ENCODE measurements at regions not wholly inside any gene's neighbourhood (a gene's known extent, or its start where the extent isn't known, plus 50 kb on each side); places are given as distances from the start of the nearest gene placed in this dataset.
"Not testable (repeated sequence)": the region's sequence is repeated elsewhere in the genome, so short reads cannot be mapped to it uniquely, and the experiment has no call there.

DNA sequence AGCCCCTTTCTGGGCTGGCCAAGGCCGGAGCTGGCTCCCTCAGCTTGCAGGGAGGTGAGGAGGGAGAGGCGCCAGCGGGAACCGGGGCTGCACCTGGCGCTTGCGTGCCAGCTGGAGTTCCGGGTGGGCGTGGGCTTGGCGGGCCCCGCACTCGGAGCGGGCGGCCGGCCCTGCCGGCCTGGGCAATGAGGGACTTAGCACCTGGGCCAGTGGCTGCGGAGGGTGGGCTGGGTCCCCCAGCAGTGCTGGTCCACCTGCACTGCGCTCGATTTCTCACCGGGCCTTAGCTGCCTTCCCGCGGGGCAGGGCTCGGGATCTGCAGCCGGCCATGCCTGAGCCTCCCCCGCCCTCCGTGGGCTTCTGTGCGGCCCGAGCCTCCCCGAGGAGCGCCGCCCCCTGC, 331.5 kb upstream of the KYNU start:
- H3K27ac Mint-ChIP-seq; H3K9me3 Mint-ChIP-seq; POLR2A ChIA-PET; H3K4me1 Mint-ChIP-seq; H3K4me3 Mint-ChIP-seq; DNase-seq; CTCF ChIA-PET; H3K36me3 Mint-ChIP-seq (ENCODE audit: low read depth); H3K27me3 Mint-ChIP-seq: not testable (repeated sequence)

DNA sequence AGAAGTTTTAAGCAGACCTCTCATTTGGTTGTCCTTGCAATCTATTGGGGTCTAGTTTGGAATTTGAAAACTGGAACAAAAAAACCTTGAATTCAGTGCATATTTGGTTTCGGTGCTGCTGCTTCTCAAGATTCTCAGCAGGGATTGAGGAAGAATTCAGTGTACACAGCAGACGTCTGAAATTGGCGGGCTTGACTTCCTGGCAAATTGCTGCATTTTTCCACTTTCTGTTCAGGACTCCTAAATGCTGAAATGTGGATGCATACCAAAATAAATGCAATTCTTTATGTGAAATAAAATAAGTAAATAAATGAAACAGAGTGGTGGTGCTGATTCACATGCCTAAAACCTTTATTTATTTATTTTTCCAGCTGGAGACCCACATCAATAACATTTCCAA, 332.4 kb upstream of the KYNU start:
- Mint-ChIP-seq H3K27ac (no peak overlapping the region), H3K4me3 (no peak overlapping the region), H3K36me3 (ENCODE audit: low read depth) (no peaks in the 10 kb centered on the region), H3K9me3 (peaks cover 4% of the 10 kb centered on the region), H3K4me1 (no peaks in the 10 kb centered on the region), H3K27me3 (no peaks in the 10 kb centered on the region)
- CTCF ChIA-PET: no interaction called here
- POLR2A ChIA-PET: no interaction called here
- DNase-seq: no peak

GRCh38 chr2:142544173-142544572, 333.3 kb upstream of the KYNU start:
- H3K27me3 Mint-ChIP-seq: no peaks in the 10 kb centered on the region
- CTCF ChIA-PET: no interaction called here
- no peak overlapping the region for H3K27ac Mint-ChIP-seq
- no peaks in the 10 kb centered on the region for H3K4me1 Mint-ChIP-seq
- no peak overlapping the region for H3K4me3 Mint-ChIP-seq
- H3K36me3 Mint-ChIP-seq (ENCODE audit: low read depth): no peaks in the 10 kb centered on the region
- POLR2A ChIA-PET: no interaction called here
- peaks cover 4% of the 10 kb centered on the region for H3K9me3 Mint-ChIP-seq
- DNase-seq: no peak

DNA sequence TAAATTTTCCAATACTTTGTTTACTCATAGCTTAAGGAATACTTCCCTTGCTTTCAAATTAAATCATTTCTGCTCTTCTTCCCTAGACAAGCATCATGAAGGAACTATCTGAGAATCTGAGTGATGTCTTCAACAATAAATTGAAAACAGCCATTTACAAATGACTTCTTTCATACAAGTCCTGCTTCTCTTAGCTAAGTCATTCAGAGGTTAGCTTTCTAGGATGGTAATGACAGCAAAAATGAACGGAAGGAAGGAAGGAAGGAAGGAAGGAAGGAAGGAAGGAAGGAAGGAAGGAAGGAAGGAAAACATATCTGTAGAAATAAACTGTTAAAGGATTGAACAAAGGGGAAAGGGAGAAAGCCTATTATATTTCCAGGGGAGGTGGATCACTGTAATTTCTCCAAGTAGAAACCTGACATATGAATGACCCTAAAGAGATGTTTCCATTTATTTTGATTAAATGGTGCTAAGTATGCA, 335.0 kb upstream of the KYNU start:
- POLR2A ChIA-PET: no interaction called here
- H3K27ac Mint-ChIP-seq: no peak overlapping the region
- no peak for DNase-seq
- no peak overlapping the region for H3K4me3 Mint-ChIP-seq
- CTCF ChIA-PET: no interaction called here
- no peaks in the 10 kb centered on the region for H3K27me3 Mint-ChIP-seq
- peaks cover 4% of the 10 kb centered on the region for H3K9me3 Mint-ChIP-seq
- no peaks in the 10 kb centered on the region for H3K36me3 Mint-ChIP-seq (ENCODE audit: low read depth)
- no peaks in the 10 kb centered on the region for H3K4me1 Mint-ChIP-seq

GRCh38 chr2:142536966-142537365, 340.5 kb upstream of the KYNU start:
- DNase-seq: no peak
- Mint-ChIP-seq H3K9me3 (no peaks in the 10 kb centered on the region), H3K4me1 (no peaks in the 10 kb centered on the region), H3K27me3 (no peaks in the 10 kb centered on the region), H3K36me3 (ENCODE audit: low read depth) (no peaks in the 10 kb centered on the region), H3K27ac (no peak overlapping the region), H3K4me3 (no peak overlapping the region)
- CTCF ChIA-PET: no interaction called here
- POLR2A ChIA-PET: no interaction called here

DNA sequence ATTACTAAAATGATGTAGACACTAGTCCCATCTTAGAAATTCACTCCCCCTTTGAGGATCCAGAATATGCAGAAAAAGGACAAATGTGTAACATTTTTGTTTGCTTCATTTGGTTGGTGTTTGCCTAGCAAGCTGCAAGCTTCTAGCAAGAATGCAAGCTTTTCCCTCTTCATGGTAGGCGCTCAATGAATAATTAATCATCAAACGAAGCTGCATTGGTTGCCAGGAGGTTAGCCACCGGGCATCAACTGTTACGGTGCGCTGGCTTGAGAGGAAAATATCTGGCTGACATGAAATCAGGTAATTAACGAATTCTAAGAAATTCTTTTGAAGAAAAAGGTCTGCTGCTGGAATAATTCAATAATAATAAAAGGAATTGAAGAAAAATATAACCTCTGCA, 341.0 kb upstream of the KYNU start:
- no peaks in the 10 kb centered on the region for H3K4me1 Mint-ChIP-seq
- H3K27me3 Mint-ChIP-seq: no peaks in the 10 kb centered on the region
- CTCF ChIA-PET: no interaction called here
- DNase-seq: no peak
- H3K9me3 Mint-ChIP-seq: no peaks in the 10 kb centered on the region
- H3K27ac Mint-ChIP-seq: no peak overlapping the region
- no peak overlapping the region for H3K4me3 Mint-ChIP-seq
- POLR2A ChIA-PET: no interaction called here
- H3K36me3 Mint-ChIP-seq (ENCODE audit: low read depth): no peaks in the 10 kb centered on the region

GRCh38 chr2:142535311-142535710, 342.2 kb upstream of the KYNU start:
- CTCF ChIA-PET: interaction anchor here (0.6 kb wide), 1 partner anchor 1267 kb away, joined by 3 read pairs; no protein-coding TSS in a partner anchor
- Mint-ChIP-seq H3K36me3 (ENCODE audit: low read depth) (no peaks in the 10 kb centered on the region), H3K27ac (no peak overlapping the region), H3K27me3 (no peaks in the 10 kb centered on the region), H3K9me3 (no peaks in the 10 kb centered on the region), H3K4me3 (no peak overlapping the region), H3K4me1 (no peaks in the 10 kb centered on the region)
- DNase-seq: no peak
- POLR2A ChIA-PET: no interaction called here

DNA sequence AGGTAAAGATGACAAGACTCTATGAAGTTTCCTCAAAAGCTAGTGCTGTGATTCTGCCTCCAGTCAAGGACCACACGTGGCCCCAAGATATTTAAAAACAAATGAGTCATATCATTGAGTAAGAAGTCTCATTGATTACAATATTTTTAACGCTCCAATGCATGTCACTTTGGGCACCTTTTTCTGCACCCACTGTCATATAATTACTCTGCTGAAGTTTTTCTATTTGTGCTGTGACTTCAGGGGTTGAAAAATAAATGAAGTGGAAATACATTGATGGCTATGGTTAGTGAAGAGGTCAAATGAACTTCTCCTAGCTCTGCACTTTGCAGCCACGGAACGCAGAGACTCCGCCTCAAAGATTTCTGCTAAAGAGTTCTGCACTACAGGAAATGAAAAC, 344.3 kb upstream of the KYNU start:
- Mint-ChIP-seq H3K9me3 (no peaks in the 10 kb centered on the region), H3K4me3 (no peak overlapping the region), H3K36me3 (ENCODE audit: low read depth) (no peaks in the 10 kb centered on the region), H3K27me3 (no peaks in the 10 kb centered on the region), H3K27ac (no peak overlapping the region), H3K4me1 (no peaks in the 10 kb centered on the region)
- POLR2A ChIA-PET: no interaction called here
- no peak for DNase-seq
- CTCF ChIA-PET: interaction anchor here (1.6 kb wide), 1 partner anchor 12 kb away, joined by 3 read pairs; no protein-coding TSS in a partner anchor

DNA sequence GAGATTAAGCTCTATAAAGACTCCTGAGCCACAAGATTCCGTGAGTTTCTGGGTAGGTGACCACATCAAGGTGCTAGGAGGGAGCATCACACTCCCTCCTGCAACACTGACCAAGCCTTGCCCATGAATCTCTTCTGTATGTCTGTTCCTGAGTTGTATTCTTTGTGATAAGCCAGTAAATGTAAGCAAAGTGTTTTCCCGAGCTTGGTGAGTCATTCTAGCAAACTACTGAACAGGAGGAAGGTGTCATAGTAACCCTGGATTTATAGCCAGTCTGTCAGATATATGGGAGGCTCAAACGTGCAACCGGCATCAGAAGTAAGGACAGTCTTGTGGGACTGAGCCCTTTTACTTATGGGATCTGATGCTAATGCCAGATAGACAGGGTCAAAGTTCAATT, 346.1 kb upstream of the KYNU start:
- Mint-ChIP-seq H3K27ac (no peak overlapping the region), H3K4me3 (no peak overlapping the region), H3K27me3 (no peaks in the 10 kb centered on the region), H3K4me1 (no peaks in the 10 kb centered on the region), H3K9me3 (no peaks in the 10 kb centered on the region), H3K36me3 (ENCODE audit: low read depth) (no peaks in the 10 kb centered on the region)
- CTCF ChIA-PET: no interaction called here
- POLR2A ChIA-PET: no interaction called here
- no peak for DNase-seq

DNA sequence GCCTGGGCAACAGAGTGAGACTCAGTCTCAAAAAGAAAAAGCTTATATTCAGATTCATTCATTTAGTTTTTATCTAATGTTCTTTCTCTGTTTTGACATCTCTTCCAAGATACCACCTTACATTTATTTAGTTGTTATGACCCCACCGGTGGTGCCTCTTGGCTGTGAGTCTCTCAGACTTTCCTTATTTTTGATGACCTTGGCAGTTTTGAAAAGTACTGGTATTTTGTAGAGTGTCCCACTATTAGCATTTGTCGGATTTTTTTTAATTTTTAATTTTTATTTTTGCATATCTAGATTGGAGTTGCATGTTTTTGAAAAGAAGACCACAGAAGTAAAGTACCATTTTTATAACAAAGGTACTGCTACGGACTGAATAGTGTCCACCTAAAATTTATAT, 351.7 kb upstream of the KYNU start:
- H3K27me3 Mint-ChIP-seq: no peaks in the 10 kb centered on the region
- no peaks in the 10 kb centered on the region for H3K36me3 Mint-ChIP-seq (ENCODE audit: low read depth)
- H3K4me1 Mint-ChIP-seq: no peaks in the 10 kb centered on the region

DNA sequence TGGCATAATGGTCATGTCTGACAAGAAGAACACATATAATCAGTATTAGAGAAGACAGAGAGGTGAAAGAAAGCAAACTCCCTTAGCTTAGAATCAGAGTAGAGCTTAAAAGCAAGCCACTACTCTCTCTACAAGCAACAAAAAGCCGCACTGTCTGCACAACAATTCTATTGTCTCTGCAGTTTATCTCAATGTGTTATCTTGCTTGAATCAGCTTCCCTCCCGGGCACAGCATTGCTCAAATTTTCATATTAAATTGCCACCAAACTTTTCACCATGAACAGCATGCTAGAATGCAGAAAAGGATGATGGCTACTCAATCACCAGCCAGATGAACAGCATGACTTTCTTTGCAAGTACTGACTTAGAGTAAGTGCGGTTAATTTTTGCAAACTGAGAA, 356.0 kb upstream of the KYNU start:
- Mint-ChIP-seq H3K4me3 (no peak overlapping the region), H3K9me3 (no peaks in the 10 kb centered on the region), H3K36me3 (ENCODE audit: low read depth) (no peaks in the 10 kb centered on the region), H3K4me1 (no peaks in the 10 kb centered on the region), H3K27me3 (no peaks in the 10 kb centered on the region), H3K27ac (no peak overlapping the region)
- CTCF ChIA-PET: no interaction called here
- DNase-seq: no peak
- POLR2A ChIA-PET: no interaction called here

More for the DNA sequence above, 351.7 kb upstream of the KYNU start:
- ChIA-PET POLR2A (no interaction called here), CTCF (no interaction called here)
- no peaks in the 10 kb centered on the region for H3K9me3 Mint-ChIP-seq
- no peak for DNase-seq
- no peak overlapping the region for H3K27ac Mint-ChIP-seq
- H3K4me3 Mint-ChIP-seq: no peak overlapping the region

GRCh38 chr2:142515493-142515892, 362.0 kb upstream of the KYNU start:
- Mint-ChIP-seq H3K36me3 (ENCODE audit: low read depth) (no peaks in the 10 kb centered on the region), H3K27ac (no peak overlapping the region), H3K4me3 (no peak overlapping the region), H3K27me3 (no peaks in the 10 kb centered on the region), H3K9me3 (no peaks in the 10 kb centered on the region), H3K4me1 (no peaks in the 10 kb centered on the region)
- POLR2A ChIA-PET: no interaction called here
- CTCF ChIA-PET: no interaction called here
- DNase-seq: no peak

DNA sequence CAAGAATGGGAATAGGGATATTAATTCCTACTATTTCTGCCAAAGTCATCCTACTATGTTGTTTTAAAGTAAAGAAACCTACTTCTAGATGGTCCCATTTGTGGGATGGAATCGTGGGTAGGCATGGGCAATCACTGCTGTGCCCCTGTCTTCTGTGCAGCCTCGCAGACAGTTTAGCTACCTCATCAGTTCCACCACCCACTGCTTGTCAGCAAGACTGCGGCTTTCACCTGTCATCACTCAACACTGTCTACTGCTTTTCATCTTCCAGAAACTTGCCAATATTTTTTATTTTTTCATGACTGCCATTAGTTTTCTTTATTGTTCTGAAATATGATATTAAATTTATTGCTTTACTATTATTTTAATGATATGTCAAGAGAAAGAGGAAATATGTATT, 368.1 kb upstream of the KYNU start:
- Mint-ChIP-seq H3K36me3 (ENCODE audit: low read depth) (no peaks in the 10 kb centered on the region), H3K27me3 (no peaks in the 10 kb centered on the region), H3K9me3 (no peaks in the 10 kb centered on the region), H3K4me1 (no peaks in the 10 kb centered on the region), H3K4me3 (no peak overlapping the region), H3K27ac (no peak overlapping the region)
- ChIA-PET CTCF (no interaction called here), POLR2A (no interaction called here)
- no peak for DNase-seq

- no peaks in the 10 kb centered on the region for H3K27me3 Mint-ChIP-seq
- H3K36me3 Mint-ChIP-seq (ENCODE audit: low read depth): no peaks in the 10 kb centered on the region
- H3K4me3 Mint-ChIP-seq: no peak overlapping the region
- CTCF ChIA-PET: no interaction called here
- no peak overlapping the region for H3K27ac Mint-ChIP-seq
- no peaks in the 10 kb centered on the region for H3K4me1 Mint-ChIP-seq
- H3K9me3 Mint-ChIP-seq: no peaks in the 10 kb centered on the region
- no peak for DNase-seq
- POLR2A ChIA-PET: no interaction called here
Measured at GRCh38 chr2:142504754-142505153, 372.7 kb upstream of the KYNU start.

DNA sequence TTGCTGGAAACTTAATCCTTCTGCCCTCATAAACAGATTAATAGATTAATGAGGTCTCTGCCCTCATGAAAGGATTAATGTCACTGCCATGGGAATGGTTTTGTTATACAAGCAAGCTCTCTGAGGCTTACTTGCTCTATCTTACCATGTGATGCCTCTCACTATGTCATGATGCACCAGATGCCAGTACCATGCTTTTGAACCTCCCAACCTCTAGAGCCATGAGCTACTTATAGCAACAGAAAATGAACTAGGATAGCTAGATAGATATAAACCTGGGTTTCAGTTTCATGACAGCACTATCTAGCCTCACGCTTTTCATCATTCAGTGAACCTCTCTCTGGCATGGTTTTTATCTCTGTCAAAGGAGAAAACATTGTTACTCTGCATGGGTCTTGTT, 371.6 kb upstream of the LRP1B start:
- no peaks in the 10 kb centered on the region for H3K27me3 Mint-ChIP-seq
- DNase-seq: no peak

More for the DNA sequence above, 371.6 kb upstream of the LRP1B start:
- ChIA-PET CTCF (no interaction called here), POLR2A (no interaction called here)
- Mint-ChIP-seq H3K4me1 (no peaks in the 10 kb centered on the region), H3K4me3 (no peak overlapping the region), H3K36me3 (ENCODE audit: low read depth) (no peaks in the 10 kb centered on the region), H3K27ac (no peak overlapping the region), H3K9me3 (no peaks in the 10 kb centered on the region)
